Mesothelial cell of epicardium (in vitro differentiated cells): ENCODE measurements at regions not wholly inside any gene's neighbourhood (a gene's known extent, or its start where the extent isn't known, plus 50 kb on each side); places are given as distances from the start of the nearest gene placed in this dataset.

Source experiments
- DNase-seq, 2 experiments: peaks; one replicate each; pipeline ENCODE4 v3.0.0; 2021; ENCODE audit warnings: low spot score in 2 of 2; ENCODE audit not compliant: unreplicated experiment in 2 of 2
- H3K27ac Mint-ChIP-seq: 2 replicates; pipeline ENCODE4 v1.8.0; 2021; ENCODE audit warnings: mixed read lengths
- H3K27me3 Mint-ChIP-seq: 2 replicates; pipeline ENCODE4 v1.8.0; 2021; ENCODE audit warnings: low read depth, mixed read lengths
- H3K36me3 Mint-ChIP-seq: 2 replicates; pipeline ENCODE4 v1.8.0; 2021; ENCODE audit warnings: mixed read lengths
- H3K4me1 Mint-ChIP-seq: 2 replicates; pipeline ENCODE4 v1.8.0; 2021; ENCODE audit warnings: mixed read lengths
- H3K4me3 Mint-ChIP-seq: 2 replicates; pipeline ENCODE4 v1.8.0; 2021; ENCODE audit warnings: mild to moderate bottlenecking, moderate library complexity, mixed read lengths
- H3K9me3 Mint-ChIP-seq: 2 replicates; pipeline ENCODE4 v1.8.0; 2021; ENCODE audit warnings: mixed read lengths
- CTCF ChIP-seq: fragments of 200-600 bp; sonication (generic); IDR thresholded peaks from one replicate; pipeline ENCODE4 v1.5.0; 2021; ENCODE audit warnings: antibody characterized with exemption; ENCODE audit not compliant: unreplicated experiment

- no peak for DNase-seq
- peaks cover 6% of the 10 kb centered on the region for H3K36me3 Mint-ChIP-seq
- H3K4me3 Mint-ChIP-seq: no peak overlapping the region
- H3K27ac Mint-ChIP-seq: no peak overlapping the region
- no peaks in the 10 kb centered on the region for H3K27me3 Mint-ChIP-seq
- no peaks in the 10 kb centered on the region for H3K4me1 Mint-ChIP-seq
- peaks cover 35% of the 10 kb centered on the region for H3K9me3 Mint-ChIP-seq
- TF ChIP-seq CTCF: no peak
Observed at GRCh38 chr2:122927197-122927596, 1097.9 kb upstream of the CNTNAP5 start.

GRCh38 chr2:122927710-122928557 is 1097.2 kb upstream of the CNTNAP5 start:
- no peak for DNase-seq
- no peak for TF ChIP-seq CTCF
- no peaks in the 10 kb centered on the region for H3K27me3 Mint-ChIP-seq
- peaks cover 35% of the 10 kb centered on the region for H3K9me3 Mint-ChIP-seq
- no peak overlapping the region for H3K4me3 Mint-ChIP-seq
- no peak overlapping the region for H3K27ac Mint-ChIP-seq
- no peaks in the 10 kb centered on the region for H3K4me1 Mint-ChIP-seq
- peaks cover 6% of the 10 kb centered on the region for H3K36me3 Mint-ChIP-seq

GRCh38 chr2:122929347-122929746 is 1095.7 kb upstream of the CNTNAP5 start:
- DNase-seq: no peak
- no peak overlapping the region for H3K4me3 Mint-ChIP-seq
- H3K9me3 Mint-ChIP-seq: peaks cover 28% of the 10 kb centered on the region
- no peaks in the 10 kb centered on the region for H3K27me3 Mint-ChIP-seq
- no peak for TF ChIP-seq CTCF
- H3K36me3 Mint-ChIP-seq: peaks cover 6% of the 10 kb centered on the region
- H3K27ac Mint-ChIP-seq: no peak overlapping the region
- H3K4me1 Mint-ChIP-seq: no peaks in the 10 kb centered on the region

- Mint-ChIP-seq H3K27me3 (no peaks in the 10 kb centered on the region), H3K9me3 (no peaks in the 10 kb centered on the region), H3K36me3 (no peaks in the 10 kb centered on the region), H3K4me1 (no peaks in the 10 kb centered on the region), H3K27ac (no peak overlapping the region), H3K4me3 (no peak overlapping the region)
- no peak for DNase-seq
- no peak for TF ChIP-seq CTCF
Observed at GRCh38 chr2:122935506-122935905, 1089.6 kb upstream of the CNTNAP5 start.

GRCh38 chr2:122939796-122940195 is 1085.3 kb upstream of the CNTNAP5 start:
- no peaks in the 10 kb centered on the region for H3K27me3 Mint-ChIP-seq
- no peak for TF ChIP-seq CTCF
- no peak overlapping the region for H3K27ac Mint-ChIP-seq
- no peaks in the 10 kb centered on the region for H3K9me3 Mint-ChIP-seq
- no peak overlapping the region for H3K4me3 Mint-ChIP-seq
- no peaks in the 10 kb centered on the region for H3K36me3 Mint-ChIP-seq
- no peaks in the 10 kb centered on the region for H3K4me1 Mint-ChIP-seq
- DNase-seq: no peak
